ENCODE measurements at regions not wholly inside any gene's neighbourhood (a gene's known extent, or its start where the extent isn't known, plus 50 kb on each side); places are given as distances from the start of the nearest gene placed in this dataset.

GRCh38 chr1:83011265-83011664 is 987.7 kb downstream of the TTLL7 start:
- TF ChIP-seq CTCF (conservative IDR thresholded peaks at IDR 0.05; ENCODE audit: low read depth, low read length): no peak
- TF ChIP-seq EZH2 (IDR thresholded peaks at IDR 0.05; ENCODE audit: borderline replicate concordance, low read depth, low read length, poor library complexity, severe bottlenecking): no peak

Data from A673 (cell line).